ENCODE measurements at regions not wholly inside any gene's neighbourhood (a gene's known extent, or its start where the extent isn't known, plus 50 kb on each side); places are given as distances from the start of the nearest gene placed in this dataset.
A peak's percentile ranks its signal among the peaks of the same experiment; 100 is the strongest.
"Not testable (repeated sequence)": the region's sequence is repeated elsewhere in the genome, so short reads cannot be mapped to it uniquely, and the experiment has no call there.

GRCh38 chr5:17058438-17058837, 122.3 kb upstream of the MYO10 start:
- TF ChIP-seq CTCF (IDR thresholded peaks at IDR 0.05; ENCODE audit: insufficient read depth, low read depth, low read length): no peak
- no peak overlapping the region for H3K4me3 ChIP-seq (ENCODE audit: low read depth, low read length)
- no peak for DNase-seq (ENCODE audit: low read depth)

- no peak for DNase-seq (ENCODE audit: low read depth)
- no peak for TF ChIP-seq CTCF (IDR thresholded peaks at IDR 0.05; ENCODE audit: insufficient read depth, low read depth, low read length)
- no peak overlapping the region for H3K4me3 ChIP-seq (ENCODE audit: low read depth, low read length)
Measured at GRCh38 chr5:17061973-17062470, 125.9 kb upstream of the MYO10 start.

GRCh38 chr5:17062741-17063140, 126.7 kb upstream of the MYO10 start:
- H3K4me3 ChIP-seq (ENCODE audit: low read depth, low read length); DNase-seq (ENCODE audit: low read depth): not testable (repeated sequence)

- DNase-seq (ENCODE audit: low read depth): no peak
- H3K4me3 ChIP-seq (ENCODE audit: low read depth, low read length): no peak overlapping the region
- no peak for TF ChIP-seq CTCF (IDR thresholded peaks at IDR 0.05; ENCODE audit: insufficient read depth, low read depth, low read length)
Measured at GRCh38 chr5:17064241-17064640, 128.2 kb upstream of the MYO10 start.

GRCh38 chr5:17065458-17065857, 129.4 kb upstream of the MYO10 start:
- no peak overlapping the region for H3K4me3 ChIP-seq (ENCODE audit: low read depth, low read length)
- no peak for TF ChIP-seq CTCF (IDR thresholded peaks at IDR 0.05; ENCODE audit: insufficient read depth, low read depth, low read length)
- DNase-seq (ENCODE audit: low read depth): no peak

GRCh38 chr5:17066026-17066425, 129.9 kb upstream of the MYO10 start:
- DNase-seq (ENCODE audit: low read depth); H3K4me3 ChIP-seq (ENCODE audit: low read depth, low read length): not testable (repeated sequence)

- TF ChIP-seq CTCF (IDR thresholded peaks at IDR 0.05; ENCODE audit: insufficient read depth, low read depth, low read length): no peak
- H3K4me3 ChIP-seq (ENCODE audit: low read depth, low read length): no peak overlapping the region
- no peak for DNase-seq (ENCODE audit: low read depth)
Measured at GRCh38 chr5:17067657-17068392, 131.7 kb upstream of the MYO10 start.

GRCh38 chr5:17069995-17070511, 134.0 kb upstream of the MYO10 start:
- TF ChIP-seq CTCF (IDR thresholded peaks at IDR 0.05; ENCODE audit: insufficient read depth, low read depth, low read length): no peak
- peak; percentile 73 for DNase-seq (ENCODE audit: low read depth)
- H3K4me3 ChIP-seq (ENCODE audit: low read depth, low read length): no peak overlapping the region

Measured in fibroblast of villous mesenchyme (primary cell).